ENCODE measurements at regions not wholly inside any gene's neighbourhood (a gene's known extent, or its start where the extent isn't known, plus 50 kb on each side); places are given as distances from the start of the nearest gene placed in this dataset.

GRCh38 chr3:30195352-30195751, 411.0 kb upstream of the TGFBR2 start:
- no peak overlapping the region for H3K4me3 ChIP-seq (ENCODE audit: low read depth, low read length)
- no peak for DNase-seq
- no peaks in the 10 kb centered on the region for H3K27me3 ChIP-seq
- no peak for TF ChIP-seq CTCF (IDR thresholded peaks at IDR 0.05; ENCODE audit: low read depth, low read length)
- H3K36me3 ChIP-seq: no peaks in the 10 kb centered on the region
- H3K4me1 ChIP-seq: no peaks in the 10 kb centered on the region; the same call in none of the 2 replicates
- no peaks in the 10 kb centered on the region for H3K9me3 ChIP-seq

- no peaks in the 10 kb centered on the region for H3K27me3 ChIP-seq
- no peaks in the 10 kb centered on the region for H3K36me3 ChIP-seq
- no peaks in the 10 kb centered on the region for H3K9me3 ChIP-seq
- TF ChIP-seq CTCF (IDR thresholded peaks at IDR 0.05; ENCODE audit: low read depth, low read length): no peak
- H3K4me1 ChIP-seq: no peaks in the 10 kb centered on the region; the same call in none of the 2 replicates
- H3K4me3 ChIP-seq (ENCODE audit: low read depth, low read length): no peak overlapping the region
- DNase-seq: no peak
Observed at GRCh38 chr3:30198162-30198561, 408.2 kb upstream of the TGFBR2 start.

GRCh38 chr3:30199096-30199759, 407.2 kb upstream of the TGFBR2 start:
- peak; percentile 63 for DNase-seq
- Histone ChIP-seq H3K36me3 (no peaks in the 10 kb centered on the region), H3K4me3 (ENCODE audit: low read depth, low read length) (no peak overlapping the region), H3K27me3 (no peaks in the 10 kb centered on the region), H3K4me1 (no peaks in the 10 kb centered on the region; the same call in none of the 2 replicates), H3K9me3 (no peaks in the 10 kb centered on the region)
- peak; percentile 66 for TF ChIP-seq CTCF (IDR thresholded peaks at IDR 0.05; ENCODE audit: low read depth, low read length)

- DNase-seq: no peak
- Histone ChIP-seq H3K4me1 (no peaks in the 10 kb centered on the region; the same call in none of the 2 replicates), H3K36me3 (no peaks in the 10 kb centered on the region), H3K9me3 (no peaks in the 10 kb centered on the region), H3K27me3 (no peaks in the 10 kb centered on the region), H3K4me3 (ENCODE audit: low read depth, low read length) (no peak overlapping the region)
- TF ChIP-seq CTCF (IDR thresholded peaks at IDR 0.05; ENCODE audit: low read depth, low read length): no peak
Observed at GRCh38 chr3:30199855-30200254, 406.5 kb upstream of the TGFBR2 start.

GRCh38 chr3:30201715-30202114, 404.7 kb upstream of the TGFBR2 start:
- TF ChIP-seq CTCF (IDR thresholded peaks at IDR 0.05; ENCODE audit: low read depth, low read length): no peak
- H3K27me3 ChIP-seq: no peaks in the 10 kb centered on the region
- no peak overlapping the region for H3K4me3 ChIP-seq (ENCODE audit: low read depth, low read length)
- H3K9me3 ChIP-seq: no peaks in the 10 kb centered on the region
- DNase-seq: no peak
- H3K36me3 ChIP-seq: no peaks in the 10 kb centered on the region
- H3K4me1 ChIP-seq: no peaks in the 10 kb centered on the region; the same call in none of the 2 replicates

- Histone ChIP-seq H3K4me3 (ENCODE audit: low read depth, low read length) (no peak overlapping the region), H3K9me3 (no peaks in the 10 kb centered on the region), H3K36me3 (no peaks in the 10 kb centered on the region), H3K27me3 (no peaks in the 10 kb centered on the region), H3K4me1 (no peaks in the 10 kb centered on the region; the same call in none of the 2 replicates)
- TF ChIP-seq CTCF (IDR thresholded peaks at IDR 0.05; ENCODE audit: low read depth, low read length): no peak
- no peak for DNase-seq
Observed at GRCh38 chr3:30203301-30203700, 403.1 kb upstream of the TGFBR2 start.
